ENCODE measurements at regions not wholly inside any gene's neighbourhood (a gene's known extent, or its start where the extent isn't known, plus 50 kb on each side); places are given as distances from the start of the nearest gene placed in this dataset.

- TF ChIP-seq ZNF384 (IDR thresholded peaks at IDR 0.05) (no peak), FOXM1 (IDR thresholded peaks at IDR 0.05; ENCODE audit: borderline replicate concordance) (no peak), FOXK2 (IDR thresholded peaks at IDR 0.05) (no peak), PKNOX1 (IDR thresholded peaks at IDR 0.05) (no peak), TARDBP (IDR thresholded peaks at IDR 0.05) (no peak), ARNT (IDR thresholded peaks at IDR 0.05) (no peak), L3MBTL2 (conservative IDR thresholded peaks at IDR 0.05) (no peak), HDGF (IDR thresholded peaks at IDR 0.05; ENCODE audit: borderline replicate concordance) (no peak), FOXA1 (IDR thresholded peaks at IDR 0.05) (no peak), LEF1 (IDR thresholded peaks at IDR 0.05; ENCODE audit: borderline replicate concordance) (no peak)
Measured at GRCh38 chr16:86041807-86042206, 142.8 kb downstream of the IRF8 start.
